BE2C (cell line): ENCODE measurements at regions not wholly inside any gene's neighbourhood (a gene's known extent, or its start where the extent isn't known, plus 50 kb on each side); places are given as distances from the start of the nearest gene placed in this dataset.

ENCODE experiments used
- DNase-seq: peaks from one replicate; pipeline ENCODE4 v3.0.0-alpha.2; 2020
- H3K27me3 ChIP-seq: fragments of 250-450 bp; sonication (Bioruptor Pico); 2 replicates; pipeline ENCODE4 v1.5.1; 2020; ENCODE audit warnings: mild to moderate bottlenecking
- H3K36me3 ChIP-seq: fragments of 250-450 bp; sonication (Bioruptor Pico); 2 replicates; pipeline ENCODE4 v1.5.1; 2020; ENCODE audit warnings: mild to moderate bottlenecking
- H3K4me1 ChIP-seq: fragments of 250-450 bp; sonication (Bioruptor Pico); 2 replicates; pipeline ENCODE4 v1.5.1; 2020
- H3K4me3 ChIP-seq: 2 replicates; pipeline ENCODE4 v1.5.1; 2011; ENCODE audit warnings: low read depth, low read length
- H3K9me3 ChIP-seq: fragments of 250-450 bp; sonication (Bioruptor Pico); 2 replicates; pipeline ENCODE4 v1.5.1; 2020
- CTCF ChIP-seq: IDR thresholded peaks from 2 replicates; pipeline ENCODE4 v1.5.1; 2012; ENCODE audit warnings: mild to moderate bottlenecking, low read depth, low read length

GRCh38 chr14:34098045-34098984 is 147.4 kb upstream of the EGLN3 start:
- no peak overlapping the region for H3K4me3 ChIP-seq
- peak; percentile 85 for TF ChIP-seq CTCF
- H3K27me3 ChIP-seq = no peaks in the 10 kb centered on the region
- no peaks in the 10 kb centered on the region for H3K36me3 ChIP-seq
- H3K4me1 ChIP-seq = peaks cover 6% of the 10 kb centered on the region
- no peaks in the 10 kb centered on the region for H3K9me3 ChIP-seq
- DNase-seq = peak; percentile 54

GRCh38 chr14:34097644-34098043 is 146.8 kb upstream of the EGLN3 start:
- no peak for TF ChIP-seq CTCF

GRCh38 chr14:34094384-34094783 is 143.5 kb upstream of the EGLN3 start:
- DNase-seq = no peak
- Histone ChIP-seq H3K27me3 (no peaks in the 10 kb centered on the region), H3K4me1 (peaks cover 6% of the 10 kb centered on the region), H3K36me3 (no peaks in the 10 kb centered on the region), H3K4me3 (no peak overlapping the region), H3K9me3 (no peaks in the 10 kb centered on the region)
- TF ChIP-seq CTCF = no peak

More at GRCh38 chr14:34097644-34098043, 146.8 kb upstream of the EGLN3 start:
- H3K4me3 ChIP-seq = no peak overlapping the region
- peaks cover 6% of the 10 kb centered on the region for H3K4me1 ChIP-seq
- H3K9me3 ChIP-seq = no peaks in the 10 kb centered on the region
- no peak for DNase-seq
- H3K27me3 ChIP-seq = no peaks in the 10 kb centered on the region
- H3K36me3 ChIP-seq = no peaks in the 10 kb centered on the region

- no peak for TF ChIP-seq CTCF
- DNase-seq = no peak
Measured at GRCh38 chr14:34093883-34094282, 143.0 kb upstream of the EGLN3 start.

GRCh38 chr14:34090451-34090850 is 139.6 kb upstream of the EGLN3 start:
- Histone ChIP-seq H3K9me3 (no peaks in the 10 kb centered on the region), H3K4me1 (no peaks in the 10 kb centered on the region), H3K4me3 (no peak overlapping the region), H3K36me3 (no peaks in the 10 kb centered on the region), H3K27me3 (no peaks in the 10 kb centered on the region)
- no peak for TF ChIP-seq CTCF
- no peak for DNase-seq

More at GRCh38 chr14:34093883-34094282, 143.0 kb upstream of the EGLN3 start:
- no peak overlapping the region for H3K4me3 ChIP-seq
- H3K36me3 ChIP-seq = no peaks in the 10 kb centered on the region
- no peaks in the 10 kb centered on the region for H3K9me3 ChIP-seq
- H3K4me1 ChIP-seq = peaks cover 6% of the 10 kb centered on the region
- H3K27me3 ChIP-seq = no peaks in the 10 kb centered on the region

- Histone ChIP-seq H3K36me3 (no peaks in the 10 kb centered on the region), H3K9me3 (no peaks in the 10 kb centered on the region), H3K4me3 (no peak overlapping the region), H3K4me1 (no peaks in the 10 kb centered on the region), H3K27me3 (no peaks in the 10 kb centered on the region)
- TF ChIP-seq CTCF = no peak
- DNase-seq = no peak
Measured at GRCh38 chr14:34088914-34089313, 138.0 kb upstream of the EGLN3 start.
